Ecto neural progenitor cell (in vitro differentiated cells): ENCODE measurements at regions not wholly inside any gene's neighbourhood (a gene's known extent, or its start where the extent isn't known, plus 50 kb on each side); places are given as distances from the start of the nearest gene placed in this dataset.
A peak's percentile ranks its signal among the peaks of the same experiment; 100 is the strongest.

Experiments
- DNase-seq: peaks from one replicate; pipeline ENCODE4 v3.0.0-alpha.2; 2018; ENCODE audit warnings: low spot score

DNA sequence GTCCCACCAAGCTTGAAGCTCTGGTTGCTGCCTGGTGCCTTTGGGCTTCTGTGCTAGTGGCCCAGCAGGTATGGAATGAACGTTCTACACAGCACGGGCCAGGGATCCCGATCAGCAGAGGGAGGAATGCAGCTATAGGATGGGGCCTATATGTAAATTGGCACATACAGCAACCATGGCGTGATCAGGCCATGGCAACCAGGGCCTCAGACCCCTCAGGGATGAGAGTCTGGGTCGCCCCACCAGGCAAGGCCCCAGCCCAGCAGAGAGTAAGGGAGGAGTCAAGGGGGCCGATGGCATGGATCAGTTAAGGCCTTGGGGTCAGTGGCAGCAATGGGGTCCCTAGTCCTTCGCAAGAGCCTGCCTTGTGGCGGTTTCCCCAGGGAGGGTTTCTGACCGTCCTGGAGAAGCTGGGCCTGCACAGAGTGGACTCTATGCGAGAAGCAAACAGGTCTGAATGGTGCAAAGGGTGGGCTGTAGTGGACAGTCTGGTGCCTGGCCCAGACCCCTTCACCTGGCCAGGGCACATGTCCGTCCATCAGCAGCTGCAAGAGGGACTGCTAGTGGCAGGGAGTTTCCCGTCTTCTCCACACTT lies 98.2 kb upstream of the SLC22A11 start:
- DNase-seq = peak; percentile 31

- DNase-seq = peak; percentile 38
These were observed 96.7 kb upstream of the SLC22A11 start for GRCh38 chr11:64458997-64459396.

GRCh38 chr11:64459609-64460008 lies 96.1 kb upstream of the SLC22A11 start:
- no peak for DNase-seq

- peak; percentile 16 for DNase-seq
These were observed 94.7 kb upstream of the SLC22A11 start for GRCh38 chr11:64461081-64461480.

GRCh38 chr11:64466115-64466718 lies 89.5 kb upstream of the SLC22A11 start:
- peak; percentile 13 for DNase-seq

- DNase-seq = no peak
These were observed 86.5 kb upstream of the SLC22A11 start for GRCh38 chr11:64469288-64469687.

DNA sequence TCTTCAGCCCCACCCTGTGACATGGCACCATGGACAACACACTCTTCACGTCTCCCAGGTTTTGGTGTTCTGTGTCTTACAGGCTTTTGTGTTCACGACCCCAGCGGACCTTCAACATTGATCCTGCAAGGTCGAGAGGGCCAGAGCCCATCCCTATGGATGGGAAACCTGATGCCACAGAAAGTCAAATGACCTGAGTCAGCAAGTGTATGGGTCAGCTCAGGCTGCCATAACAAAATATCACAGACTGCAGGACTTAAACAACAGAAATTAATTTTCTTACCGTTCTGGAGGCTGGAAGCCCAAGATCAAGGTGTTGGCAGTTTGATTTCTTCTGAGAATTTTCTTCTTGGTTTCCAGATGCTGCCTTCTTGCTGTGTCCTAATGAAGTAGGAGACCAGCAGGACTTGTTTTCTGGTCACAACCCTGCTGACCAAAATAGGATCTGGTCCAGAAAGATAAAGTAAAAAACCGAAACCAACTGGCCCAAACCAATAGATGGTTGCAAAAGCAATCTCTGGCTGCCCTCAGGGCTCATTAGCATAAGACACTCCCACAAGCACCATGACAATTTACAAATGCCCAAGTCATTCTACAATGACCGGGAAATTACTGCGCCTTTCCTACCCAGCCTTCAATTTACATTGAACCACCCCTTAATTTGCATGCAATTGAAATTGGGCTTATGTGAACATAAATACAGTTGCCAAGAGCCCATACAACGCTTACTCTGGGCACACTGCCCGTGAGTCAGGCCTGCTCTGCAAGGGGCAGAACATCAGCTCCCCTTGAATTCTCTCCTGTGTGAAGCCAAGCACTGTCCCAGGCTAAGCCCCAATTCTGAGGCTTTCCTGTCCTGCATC lies 82.9 kb upstream of the SLC22A11 start:
- no peak for DNase-seq

DNA sequence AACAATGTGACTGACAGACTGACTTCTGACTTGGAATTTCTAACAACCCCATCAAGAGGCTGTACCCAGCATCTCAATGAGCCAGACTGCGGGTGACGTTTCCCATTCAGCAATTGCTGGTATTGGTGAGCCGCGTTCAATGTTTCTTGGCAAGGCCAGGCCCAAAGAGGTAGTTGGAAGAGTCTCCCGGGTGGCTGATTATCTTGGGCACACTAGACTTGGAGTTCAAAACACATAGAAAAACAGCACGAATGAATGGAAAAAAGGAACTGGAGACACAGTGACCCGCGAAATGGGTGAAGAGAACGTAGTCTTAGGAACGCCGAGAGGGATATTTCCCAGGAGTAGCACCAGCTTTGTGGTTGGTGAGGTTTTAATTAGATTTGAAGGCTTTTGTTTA lies 81.1 kb upstream of the SLC22A11 start:
- DNase-seq = no peak

DNA sequence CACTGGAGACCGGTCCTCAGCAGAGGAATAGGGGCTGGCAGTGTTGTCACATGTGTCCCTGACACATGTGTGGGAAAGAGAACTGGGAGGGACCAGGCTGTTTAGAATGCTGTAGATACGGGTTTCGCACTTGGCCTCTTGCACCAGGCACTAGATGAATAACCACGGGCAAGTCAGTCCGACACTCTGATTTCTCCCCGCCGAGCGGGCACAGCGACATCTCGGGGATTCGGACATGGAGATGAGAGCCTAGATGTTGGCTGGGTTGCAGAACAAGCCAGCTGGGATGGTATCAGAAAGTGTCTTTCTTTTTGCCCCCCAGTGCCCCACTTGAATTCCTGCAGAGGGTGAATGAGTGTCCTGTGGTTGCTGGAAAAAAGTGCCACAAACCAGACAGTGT lies 80.6 kb upstream of the SLC22A11 start:
- no peak for DNase-seq

DNA sequence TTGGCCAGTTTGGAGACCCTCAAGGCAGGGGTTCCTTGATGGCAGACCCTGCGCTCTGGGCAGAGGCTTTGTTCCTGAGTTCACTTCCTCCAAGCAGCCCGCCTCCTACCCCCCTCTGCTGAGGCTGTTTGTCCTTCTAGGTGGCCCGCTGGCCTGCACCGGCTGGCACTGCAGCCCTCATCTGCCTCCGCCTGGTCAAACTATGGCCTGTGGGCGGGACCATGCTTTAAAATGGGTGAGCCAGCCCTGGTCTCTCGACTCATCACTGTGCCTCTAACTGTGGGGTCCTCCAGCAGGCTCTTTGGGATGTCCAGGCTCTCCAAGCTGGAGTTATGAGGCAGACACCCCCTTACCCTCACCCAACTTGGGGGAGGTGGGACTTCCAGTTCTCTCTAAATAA lies 78.9 kb upstream of the SLC22A11 start:
- DNase-seq = no peak

DNA sequence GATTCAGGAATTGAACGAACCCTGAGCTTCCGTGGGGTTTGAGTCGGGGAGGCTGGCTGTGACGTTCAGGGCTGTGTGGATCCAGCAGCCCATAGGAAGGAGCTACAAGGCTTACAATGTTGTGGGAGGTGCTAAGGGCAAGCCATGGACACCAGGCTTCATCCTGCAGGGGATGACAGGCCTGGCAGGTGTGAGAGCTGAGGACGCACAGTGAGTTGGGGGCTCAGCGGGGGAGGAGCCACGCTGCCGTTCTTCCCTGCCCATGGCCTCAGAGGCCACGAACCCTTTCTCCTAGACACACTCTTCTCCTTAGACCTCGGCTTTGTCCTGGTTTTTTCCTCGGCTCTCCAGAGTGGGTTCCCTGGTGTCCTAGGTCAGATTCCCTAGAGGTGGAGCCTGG lies 78.1 kb upstream of the SLC22A11 start:
- DNase-seq = no peak

DNA sequence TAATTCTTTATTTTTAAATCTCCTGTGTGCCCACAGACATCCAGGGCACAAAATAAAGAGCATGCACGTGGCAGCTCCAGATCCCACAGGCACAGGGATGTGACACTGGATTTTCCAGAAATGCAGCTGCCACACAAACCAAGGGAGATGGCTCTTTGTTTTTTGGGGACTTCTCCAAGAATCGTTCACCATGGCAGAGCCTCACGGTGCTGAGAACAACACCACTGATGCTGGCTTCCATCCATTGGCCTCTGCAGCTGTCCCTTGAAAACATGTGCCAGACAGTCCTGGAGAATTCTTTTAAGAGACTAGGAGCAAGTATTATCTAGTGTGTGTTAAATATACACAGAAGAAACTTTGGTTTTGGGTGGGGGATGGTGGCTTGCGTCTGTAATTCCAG lies 73.2 kb upstream of the SLC22A11 start:
- DNase-seq = no peak

DNA sequence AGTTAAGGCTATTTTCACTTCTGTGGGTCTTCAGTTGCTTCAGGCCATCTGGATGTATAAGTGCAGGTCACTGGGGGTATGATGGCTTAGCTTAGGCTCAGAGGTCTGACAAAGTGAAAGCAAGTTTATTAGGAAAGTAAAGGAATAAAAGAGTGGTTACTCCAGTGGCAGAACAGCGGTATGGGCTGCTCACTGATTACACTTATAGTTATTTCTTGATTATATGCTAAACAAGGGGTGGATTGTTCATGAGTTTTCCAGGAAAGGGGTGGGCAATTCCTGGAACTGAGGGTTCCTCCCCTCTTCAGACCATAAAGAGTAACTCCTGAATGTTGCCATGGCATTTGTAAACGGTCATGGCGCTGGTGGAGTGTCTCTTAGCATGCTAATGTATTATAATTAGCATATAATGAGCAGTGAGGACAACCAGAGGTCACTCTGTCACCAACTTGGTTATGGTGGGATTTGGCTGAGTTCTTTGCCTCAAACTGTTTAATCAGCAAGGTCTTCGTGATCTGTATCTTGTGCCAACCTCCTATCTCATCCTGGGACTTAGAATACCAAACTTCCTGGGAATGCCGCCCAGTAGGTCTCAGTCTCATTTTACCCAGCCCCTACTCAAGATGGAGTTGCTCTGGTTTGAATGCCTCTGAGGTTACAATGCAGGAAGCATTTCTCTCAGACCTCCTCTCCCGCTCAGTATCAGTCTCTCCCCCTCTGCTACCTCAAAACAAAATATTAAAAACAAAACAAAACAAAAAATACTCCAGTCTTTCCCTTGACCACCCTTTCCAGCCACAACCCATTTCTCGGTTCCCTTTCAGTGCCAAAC lies 71.3 kb upstream of the SLC22A11 start:
- DNase-seq = no peak

DNA sequence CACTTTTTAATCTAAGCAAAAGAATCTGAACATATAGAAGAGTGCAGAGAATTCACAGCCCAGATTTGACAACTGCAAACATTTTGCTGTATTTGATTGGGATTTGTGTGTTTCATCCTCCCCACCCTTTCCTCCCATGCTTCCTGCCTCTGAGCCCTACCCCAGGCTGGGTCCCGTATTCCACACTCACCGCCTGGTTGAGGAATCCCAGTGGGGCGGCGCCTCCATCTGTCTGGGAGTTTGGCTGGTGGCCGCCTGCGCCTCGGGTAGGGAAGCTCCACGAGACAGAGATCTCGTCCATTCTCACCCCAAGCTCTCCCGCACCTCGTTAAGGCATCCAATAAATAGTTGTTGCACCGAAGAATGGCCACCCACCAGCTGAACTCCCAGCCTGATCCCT lies 70.7 kb upstream of the SLC22A11 start:
- peak; percentile 37 for DNase-seq

DNA sequence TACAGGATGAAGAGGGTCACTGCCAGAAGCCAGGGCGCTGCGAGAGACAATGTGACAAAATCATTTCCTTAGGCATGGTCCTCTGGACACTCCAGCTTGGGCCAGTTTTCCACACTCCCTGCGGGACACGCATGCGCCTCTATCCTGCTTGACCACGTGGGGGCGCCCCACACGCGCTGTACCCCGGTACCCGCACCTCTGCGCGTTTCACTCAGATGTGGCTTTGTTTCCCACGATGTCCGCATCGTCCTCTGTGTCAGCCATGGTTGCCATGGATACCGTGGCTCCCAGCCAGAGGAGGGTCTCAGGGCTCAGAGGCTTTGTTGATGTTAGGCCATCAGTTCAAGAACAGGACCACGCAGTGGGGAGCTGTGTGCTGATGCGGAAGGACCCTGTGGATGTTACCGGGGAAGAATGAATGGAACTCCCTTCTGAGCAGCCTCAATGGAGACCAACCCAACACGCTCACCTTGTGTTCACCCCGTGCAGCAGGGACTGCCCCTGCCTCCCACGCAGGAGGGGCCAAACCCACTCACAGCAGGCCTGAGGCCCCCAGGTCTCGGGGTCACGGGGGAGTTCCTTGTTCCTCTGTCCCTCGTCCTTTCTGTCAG lies 65.8 kb upstream of the SLC22A11 start:
- peak; percentile 89 for DNase-seq

GRCh38 chr11:64490562-64491216 lies 65.1 kb upstream of the SLC22A11 start:
- DNase-seq = no peak

- no peak for DNase-seq
These were observed 63.2 kb upstream of the SLC22A11 start for GRCh38 chr11:64492561-64492960.

DNA sequence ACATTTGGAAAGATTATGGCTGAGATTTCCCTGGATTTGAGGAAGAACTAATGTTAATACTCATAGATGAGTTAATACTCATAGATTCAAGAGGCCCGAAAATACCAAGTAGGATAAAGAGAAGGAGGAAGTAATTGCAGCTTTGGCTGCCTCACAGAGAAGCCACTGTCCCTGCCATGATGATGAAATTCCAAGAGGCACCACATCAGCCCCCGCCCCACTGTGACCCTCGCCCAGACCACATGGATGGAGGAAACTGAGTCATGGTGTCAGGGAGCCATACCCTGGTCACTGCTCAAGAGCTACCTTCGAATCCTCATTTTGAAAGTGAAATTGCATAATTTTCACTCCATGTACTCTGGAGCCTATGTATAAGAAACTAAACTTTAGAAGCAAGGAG lies 57.6 kb upstream of the SLC22A11 start:
- DNase-seq = no peak

GRCh38 chr11:64499261-64500004 lies 56.3 kb upstream of the SLC22A11 start:
- no peak for DNase-seq

DNA sequence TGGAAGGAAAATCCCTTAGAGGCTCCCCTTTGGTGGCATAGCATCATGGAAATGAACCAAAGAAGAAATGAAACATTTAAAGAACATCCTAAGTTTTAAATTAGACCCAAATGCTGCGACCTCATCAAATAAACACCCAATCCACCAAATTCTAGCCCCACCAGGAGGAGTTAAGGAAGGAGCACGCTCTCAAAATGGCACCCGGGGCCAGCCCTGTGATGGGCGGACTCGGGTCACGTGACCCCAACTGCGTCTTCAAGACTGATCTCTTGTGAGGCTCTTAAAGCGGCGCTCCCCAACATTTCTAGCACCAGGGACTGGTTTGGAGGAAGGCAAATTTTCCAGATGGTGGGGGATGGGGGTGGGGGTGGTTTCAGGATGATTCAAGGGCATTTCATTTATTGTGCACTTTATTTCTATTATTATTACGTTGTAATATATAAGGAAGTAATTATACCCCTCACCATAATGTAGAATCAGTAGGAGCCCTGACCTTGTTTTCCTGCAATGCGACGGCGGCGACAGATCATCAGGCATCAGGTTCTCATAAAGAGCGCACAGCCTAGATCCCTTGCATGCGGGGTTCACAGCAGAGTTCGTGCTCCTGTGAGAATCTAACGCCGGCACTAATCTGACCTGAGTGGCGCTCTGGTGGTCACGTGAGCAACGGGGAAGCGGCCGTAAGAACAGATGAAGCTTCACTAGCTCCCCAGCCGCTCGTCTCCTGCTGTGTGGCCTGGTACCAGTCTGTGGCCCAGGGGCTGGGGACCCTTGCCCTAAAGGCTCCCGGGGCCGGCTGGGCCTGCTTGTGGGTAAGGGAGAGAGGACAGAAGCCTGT lies 55.3 kb upstream of the SLC22A11 start:
- no peak for DNase-seq
